Left lung (tissue), 4 donors: ENCODE measurements at regions not wholly inside any gene's neighbourhood (a gene's known extent, or its start where the extent isn't known, plus 50 kb on each side); places are given as distances from the start of the nearest gene placed in this dataset.
A peak's percentile ranks its signal among the peaks of the same experiment; 100 is the strongest.
"Not testable (repeated sequence)": the region's sequence is repeated elsewhere in the genome, so short reads cannot be mapped to it uniquely, and the experiment has no call there.

Source experiments
- ATAC-seq: fragments of 200-7000 bp; cut with Tn5 transposase; one replicate; pipeline ENCODE4 v1.9.1; 2020; ENCODE audit warnings: moderate library complexity
- DNase-seq, 4 donors: peaks; one replicate each; pipeline ENCODE4 v3.0.0-alpha.2; 2013 to 2020
- H3K27ac ChIP-seq, 2 donors: fragments of 200-600 bp; sonication (generic) in 1 of 2; one replicate each; pipeline versions ENCODE4 v1.5.0 to v1.8.0; 2020 to 2021
- H3K27me3 ChIP-seq, 2 donors: fragments of 200-600 bp; sonication (generic) in 1 of 2; one replicate each; pipeline versions ENCODE4 v1.5.0 to v1.8.0; 2020 to 2021
- H3K36me3 ChIP-seq, 2 donors: fragments of 200-600 bp; sonication (generic) in 1 of 2; one replicate each; pipeline versions ENCODE4 v1.5.0 to v1.8.0; 2020 to 2021
- H3K4me1 ChIP-seq, 2 donors: fragments of 200-600 bp; one replicate each; pipeline ENCODE4 v1.8.0; 2021
- H3K4me3 ChIP-seq, 2 donors: fragments of 200-600 bp; sonication (generic) in 1 of 2; one replicate each; pipeline versions ENCODE4 v1.5.0 to v1.8.0; 2020 to 2021; ENCODE audit warnings: mild to moderate bottlenecking in 1 of 2
- H3K9me3 ChIP-seq, 2 donors: fragments of 200-600 bp; sonication (generic) in 1 of 2; one replicate each; pipeline versions ENCODE4 v1.5.0 to v1.8.0; 2020 to 2021
- CTCF ChIP-seq, 2 donors: fragments of 200-600 bp; sonication (generic) in 1 of 2; IDR thresholded peaks; one replicate each; pipeline versions ENCODE4 v1.5.0 to v1.8.0; 2021; ENCODE audit warnings: antibody characterized with exemption in 2 of 2
- intact Hi-C, 2 donors: fragments of 100-400 bp; cut with DNase I; formaldehyde crosslinking; loops; one replicate each; pipeline versions ENCODE4 v1.11.2 to v1.14.2; 2022
- donor health status: DM: no; HTN: yes; CAD: no.
- donor health status: DM: no; HTN: no; CAD: no.

- H3K27me3 ChIP-seq: no peaks in the 10 kb centered on the region
- H3K27ac ChIP-seq: no peak overlapping the region
- no peak for TF ChIP-seq CTCF (IDR thresholded peaks at IDR 0.05)
- DNase-seq (no peak), ATAC-seq (no peak)
- no peaks in the 10 kb centered on the region for H3K9me3 ChIP-seq
- no peak overlapping the region for H3K4me3 ChIP-seq
- no peaks in the 10 kb centered on the region for H3K4me1 ChIP-seq
- no peaks in the 10 kb centered on the region for H3K36me3 ChIP-seq
- intact Hi-C loops: no loop called here
Observed at GRCh38 chr13:23105051-23105450, 75.7 kb upstream of the SGCG start.

- H3K4me1 ChIP-seq: no peaks in the 10 kb centered on the region
- no peak for ATAC-seq
Observed at GRCh38 chr13:23107665-23108064, 73.1 kb upstream of the SGCG start.

GRCh38 chr13:23119131-23119530 lies 61.6 kb upstream of the SGCG start:
- TF ChIP-seq CTCF (IDR thresholded peaks at IDR 0.05): no peak
- H3K4me1 ChIP-seq: no peaks in the 10 kb centered on the region
- no peak overlapping the region for H3K4me3 ChIP-seq
- no peaks in the 10 kb centered on the region for H3K27me3 ChIP-seq
- peaks cover 0 to 4% of the 10 kb centered on the region in 2 donors for H3K9me3 ChIP-seq
- no peak for ATAC-seq
- no peak for DNase-seq
- H3K36me3 ChIP-seq: no peaks in the 10 kb centered on the region
- H3K27ac ChIP-seq: no peak overlapping the region
- intact Hi-C loops: no loop called here

More at GRCh38 chr13:23107665-23108064, 73.1 kb upstream of the SGCG start:
- no peak for DNase-seq
- Histone ChIP-seq H3K4me3 (no peak overlapping the region), H3K36me3 (no peaks in the 10 kb centered on the region), H3K27me3 (no peaks in the 10 kb centered on the region), H3K9me3 (no peaks in the 10 kb centered on the region), H3K27ac (no peak overlapping the region)
- intact Hi-C loops: no loop called here
- TF ChIP-seq CTCF (IDR thresholded peaks at IDR 0.05): no peak

- intact Hi-C loops, H3K27me3 ChIP-seq, H3K9me3 ChIP-seq, H3K4me1 ChIP-seq, ATAC-seq, H3K36me3 ChIP-seq, H3K4me3 ChIP-seq, H3K27ac ChIP-seq, DNase-seq: not testable (repeated sequence)
Observed at GRCh38 chr13:23127540-23127939, 53.2 kb upstream of the SGCG start.

- no peak overlapping the region for H3K4me3 ChIP-seq
- H3K27me3 ChIP-seq: no peaks in the 10 kb centered on the region
- H3K36me3 ChIP-seq: no peaks in the 10 kb centered on the region
- intact Hi-C loops: no loop called here
- no peak for DNase-seq
- H3K4me1 ChIP-seq: no peaks in the 10 kb centered on the region
- no peak for TF ChIP-seq CTCF (IDR thresholded peaks at IDR 0.05)
- H3K27ac ChIP-seq: no peak overlapping the region
- no peaks in the 10 kb centered on the region for H3K9me3 ChIP-seq
- ATAC-seq: peak; percentile 33
Observed at GRCh38 chr13:23129331-23129730, 51.4 kb upstream of the SGCG start.
